WI38 (cell line): ENCODE measurements at regions not wholly inside any gene's neighbourhood (a gene's known extent, or its start where the extent isn't known, plus 50 kb on each side); places are given as distances from the start of the nearest gene placed in this dataset.

Experiments used
- H3K4me3 ChIP-seq: 2 replicates; pipeline ENCODE4 v1.5.1; 2011; ENCODE audit warnings: low read depth, mild to moderate bottlenecking, control low read depth, low read length
- TF ChIP-seq, protein P1 (sequence below): IDR thresholded peaks from 2 replicates; pipeline ENCODE4 v1.5.1; 2012; ENCODE audit warnings: low read depth, mild to moderate bottlenecking, control low read depth, low read length

DNA sequence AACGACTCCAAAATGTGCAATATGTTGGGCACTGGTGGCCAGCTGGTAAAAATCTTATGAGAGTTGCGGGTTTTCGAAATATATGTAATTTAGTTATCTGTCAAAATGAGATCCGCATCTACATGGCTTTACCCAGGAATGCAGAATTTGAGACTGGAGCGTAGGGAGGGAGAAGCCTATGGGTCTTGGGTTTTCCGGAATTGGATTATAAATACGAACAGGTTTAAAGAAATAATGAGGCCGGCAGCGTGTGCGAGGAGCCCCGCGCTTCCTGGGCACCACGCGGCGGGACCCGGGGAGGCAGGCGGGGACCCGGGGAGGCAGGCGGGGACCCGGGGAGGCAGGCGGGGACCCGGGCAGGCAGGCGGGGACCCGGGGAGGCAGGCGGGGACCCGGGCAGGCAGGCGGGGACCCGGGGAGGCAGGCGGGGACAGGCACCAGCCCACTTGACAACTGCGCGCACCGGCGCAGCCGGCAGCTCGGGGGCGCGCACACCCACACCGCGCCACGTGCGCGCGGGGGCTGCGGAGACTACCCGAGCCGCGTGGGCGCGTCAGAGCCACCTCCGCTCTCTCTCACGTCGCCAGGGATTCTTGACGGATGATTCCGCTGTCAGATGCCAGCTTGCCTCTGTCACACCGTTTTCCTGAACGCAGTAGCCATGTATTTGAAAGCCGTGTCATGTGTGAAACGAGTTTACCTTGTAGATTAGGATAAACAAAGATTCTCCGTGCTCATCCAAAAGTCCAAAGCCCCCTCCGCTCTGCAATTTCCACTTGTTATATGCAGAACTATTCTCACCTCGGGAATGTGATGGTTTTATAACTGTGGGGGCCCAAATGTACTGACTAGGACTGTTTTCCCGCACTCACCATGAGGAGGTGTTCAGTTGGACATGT, 54.3 kb upstream of the HNRNPU start:
- TF ChIP-seq, protein P1, sequence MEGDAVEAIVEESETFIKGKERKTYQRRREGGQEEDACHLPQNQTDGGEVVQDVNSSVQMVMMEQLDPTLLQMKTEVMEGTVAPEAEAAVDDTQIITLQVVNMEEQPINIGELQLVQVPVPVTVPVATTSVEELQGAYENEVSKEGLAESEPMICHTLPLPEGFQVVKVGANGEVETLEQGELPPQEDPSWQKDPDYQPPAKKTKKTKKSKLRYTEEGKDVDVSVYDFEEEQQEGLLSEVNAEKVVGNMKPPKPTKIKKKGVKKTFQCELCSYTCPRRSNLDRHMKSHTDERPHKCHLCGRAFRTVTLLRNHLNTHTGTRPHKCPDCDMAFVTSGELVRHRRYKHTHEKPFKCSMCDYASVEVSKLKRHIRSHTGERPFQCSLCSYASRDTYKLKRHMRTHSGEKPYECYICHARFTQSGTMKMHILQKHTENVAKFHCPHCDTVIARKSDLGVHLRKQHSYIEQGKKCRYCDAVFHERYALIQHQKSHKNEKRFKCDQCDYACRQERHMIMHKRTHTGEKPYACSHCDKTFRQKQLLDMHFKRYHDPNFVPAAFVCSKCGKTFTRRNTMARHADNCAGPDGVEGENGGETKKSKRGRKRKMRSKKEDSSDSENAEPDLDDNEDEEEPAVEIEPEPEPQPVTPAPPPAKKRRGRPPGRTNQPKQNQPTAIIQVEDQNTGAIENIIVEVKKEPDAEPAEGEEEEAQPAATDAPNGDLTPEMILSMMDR, result no peak
- peak overlapping the region; percentile 65 for H3K4me3 ChIP-seq

DNA sequence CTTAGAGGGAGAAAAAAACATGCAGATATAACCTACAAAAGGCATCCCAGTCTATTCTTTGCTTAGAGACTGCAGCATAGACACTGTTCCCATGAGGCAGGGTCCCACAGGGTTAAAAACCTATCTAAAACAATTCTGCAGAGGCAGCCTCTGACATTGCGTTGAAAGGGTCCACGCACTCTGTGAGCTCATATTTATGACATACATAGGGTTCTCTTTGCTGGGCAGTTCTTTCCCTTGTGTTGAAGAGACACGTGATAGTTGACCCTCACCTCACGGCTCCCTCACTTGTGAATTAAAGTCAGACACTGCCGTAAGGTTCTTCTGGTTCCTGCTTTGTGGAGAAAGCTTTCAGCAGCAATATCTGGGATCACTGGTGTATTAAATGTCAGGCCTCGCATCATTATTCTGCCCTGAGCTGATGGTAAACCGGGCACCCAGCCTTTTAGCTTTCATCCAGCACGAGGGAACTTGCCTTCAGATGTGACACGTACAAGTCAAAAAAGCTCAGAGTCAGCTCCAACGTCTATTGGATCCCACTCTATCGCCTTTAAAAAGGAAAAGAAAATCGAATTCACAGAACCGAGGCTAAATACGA, 52.8 kb upstream of the HNRNPU start:
- no peak overlapping the region for H3K4me3 ChIP-seq
- TF ChIP-seq, protein P1, result no peak

DNA sequence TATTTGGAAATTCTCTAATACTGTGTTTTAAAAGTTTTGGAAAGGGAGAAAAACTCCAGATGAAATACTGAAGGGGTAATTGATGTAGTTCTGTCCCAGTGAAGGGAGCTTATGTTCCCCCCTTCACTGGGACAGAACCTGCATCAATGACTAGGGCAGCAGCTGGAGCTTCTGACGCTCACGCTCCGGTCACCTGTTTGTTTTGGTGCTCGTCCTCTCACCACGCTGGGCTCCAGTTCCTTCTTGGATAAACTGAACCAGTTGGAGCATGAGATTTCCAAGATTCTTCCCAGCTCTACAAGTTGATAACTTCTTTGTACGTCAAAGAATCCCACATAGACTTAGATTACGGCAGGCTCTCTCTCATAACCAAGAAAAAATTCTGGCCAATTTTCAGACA, 51.4 kb upstream of the HNRNPU start:
- TF ChIP-seq, protein P1, result no peak
- no peak overlapping the region for H3K4me3 ChIP-seq

DNA sequence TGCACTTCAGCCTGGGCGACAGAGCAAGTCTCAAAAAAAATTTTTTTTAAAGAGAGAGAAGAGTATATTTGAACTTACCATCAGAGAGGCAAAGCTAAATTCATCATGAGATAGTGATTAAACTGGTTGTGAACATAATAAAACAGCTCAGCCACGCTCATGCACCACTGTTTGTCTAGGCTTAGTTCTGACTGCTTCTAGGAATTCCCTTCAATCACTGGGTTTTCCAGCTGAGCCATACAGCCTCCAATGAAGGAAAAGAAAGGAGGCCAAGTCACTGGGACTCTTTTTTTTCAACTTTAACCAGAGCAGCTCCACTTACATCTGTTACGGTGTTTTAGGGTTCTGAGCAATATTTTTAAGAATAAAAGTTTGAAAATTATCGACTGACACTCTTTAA, 50.4 kb upstream of the HNRNPU start:
- no peak overlapping the region for H3K4me3 ChIP-seq
- TF ChIP-seq, protein P1, result no peak
